Inferior parietal cortex (tissue), 1 donor: ENCODE measurements at regions not wholly inside any gene's neighbourhood (a gene's known extent, or its start where the extent isn't known, plus 50 kb on each side); places are given as distances from the start of the nearest gene placed in this dataset.
"Not testable (repeated sequence)": the region's sequence is repeated elsewhere in the genome, so short reads cannot be mapped to it uniquely, and the experiment has no call there.

ENCODE experiments used
- DNase-seq: peaks from one replicate; pipeline ENCODE4 v3.0.0-alpha.2; 2016; ENCODE audit errors: extremely low spot score

GRCh38 chr18:14987960-14988710 lies 240.2 kb downstream of the ANKRD30B start:
- DNase-seq, result not testable (repeated sequence)

DNA sequence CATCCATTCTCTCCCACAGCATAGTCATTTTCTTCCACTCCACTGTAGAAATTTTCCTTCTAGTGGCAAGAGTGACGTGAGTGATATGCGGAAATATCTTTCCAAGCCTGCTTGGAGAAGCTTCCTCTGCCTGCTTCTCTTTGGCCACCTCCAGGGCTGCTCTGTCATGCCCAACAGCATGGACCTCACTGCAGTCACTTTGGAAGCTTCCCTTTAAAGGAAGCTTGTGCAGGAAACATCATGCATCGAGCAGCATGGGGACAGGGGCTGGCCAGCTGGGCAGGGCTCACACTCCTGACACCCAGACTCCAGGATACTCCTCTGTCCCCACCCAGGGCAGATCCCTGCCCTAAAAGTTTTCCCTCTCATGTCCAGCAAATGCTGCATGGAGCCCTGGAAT lies 241.6 kb downstream of the ANKRD30B start:
- not testable (repeated sequence) for DNase-seq

- not testable (repeated sequence) for DNase-seq
Measured at GRCh38 chr18:14991934-14992445, 244.0 kb downstream of the ANKRD30B start.

DNA sequence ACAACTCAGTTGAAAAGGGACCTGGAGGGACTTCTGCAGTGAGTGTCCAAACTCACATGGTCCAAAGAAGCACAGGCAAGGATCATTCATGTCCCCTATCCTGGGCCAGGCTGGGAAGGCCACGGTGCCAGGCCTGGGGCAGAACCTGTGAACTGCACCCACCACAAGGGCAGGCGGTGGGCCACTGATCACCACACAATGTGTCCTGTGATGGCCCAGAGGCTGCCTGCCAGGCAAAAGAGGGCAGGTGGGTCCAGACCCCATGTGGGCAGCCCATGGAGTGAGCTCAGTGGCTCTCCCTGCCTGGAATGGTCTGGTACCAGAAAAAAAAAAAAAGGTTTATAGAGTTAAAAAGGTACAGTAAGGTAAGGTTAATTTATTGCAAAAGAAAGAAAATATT lies 244.8 kb downstream of the ANKRD30B start:
- not testable (repeated sequence) for DNase-seq

DNA sequence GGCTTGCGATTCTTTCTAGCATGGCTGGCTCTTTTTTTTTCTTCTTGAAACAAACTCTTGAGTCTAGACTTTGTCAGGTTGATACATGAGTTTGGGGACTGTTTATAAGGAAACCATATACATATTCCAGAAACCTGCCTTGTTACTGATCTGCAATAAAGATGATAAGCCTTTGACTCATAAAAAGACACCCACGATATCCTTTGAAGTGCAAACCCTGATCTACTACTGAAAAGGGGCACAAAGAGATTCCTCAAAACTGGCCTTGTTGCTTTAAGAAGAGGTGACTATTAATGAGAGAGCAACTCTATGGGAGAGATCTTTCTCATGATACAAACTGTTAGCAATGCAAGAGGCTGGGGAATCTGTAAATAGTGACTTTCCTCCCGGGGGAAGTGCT lies 247.1 kb downstream of the ANKRD30B start:
- not testable (repeated sequence) for DNase-seq

GRCh38 chr18:14997357-14997756 lies 249.4 kb downstream of the ANKRD30B start:
- no peak for DNase-seq

DNA sequence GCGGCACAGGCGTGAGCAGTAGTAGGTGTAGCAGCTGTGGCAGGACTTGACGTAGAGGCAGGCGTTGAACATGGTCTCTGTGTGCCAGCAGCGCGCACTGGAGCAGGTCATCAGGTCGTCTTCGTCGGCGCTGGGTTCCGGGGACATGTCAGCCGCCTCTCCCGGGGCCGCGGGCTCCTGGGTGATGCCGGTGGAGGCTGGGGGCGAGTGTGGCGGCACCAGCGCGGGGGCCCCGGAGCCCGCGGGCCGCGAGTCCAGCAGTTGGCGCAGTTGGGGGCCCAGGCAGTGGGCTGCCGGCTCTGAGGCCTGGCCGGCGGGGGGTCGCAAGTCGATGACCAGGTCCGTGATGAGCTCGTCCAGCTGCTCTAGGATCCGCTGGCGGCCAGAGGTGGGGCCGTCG lies 249.9 kb downstream of the ANKRD30B start:
- DNase-seq, result not testable (repeated sequence)

DNA sequence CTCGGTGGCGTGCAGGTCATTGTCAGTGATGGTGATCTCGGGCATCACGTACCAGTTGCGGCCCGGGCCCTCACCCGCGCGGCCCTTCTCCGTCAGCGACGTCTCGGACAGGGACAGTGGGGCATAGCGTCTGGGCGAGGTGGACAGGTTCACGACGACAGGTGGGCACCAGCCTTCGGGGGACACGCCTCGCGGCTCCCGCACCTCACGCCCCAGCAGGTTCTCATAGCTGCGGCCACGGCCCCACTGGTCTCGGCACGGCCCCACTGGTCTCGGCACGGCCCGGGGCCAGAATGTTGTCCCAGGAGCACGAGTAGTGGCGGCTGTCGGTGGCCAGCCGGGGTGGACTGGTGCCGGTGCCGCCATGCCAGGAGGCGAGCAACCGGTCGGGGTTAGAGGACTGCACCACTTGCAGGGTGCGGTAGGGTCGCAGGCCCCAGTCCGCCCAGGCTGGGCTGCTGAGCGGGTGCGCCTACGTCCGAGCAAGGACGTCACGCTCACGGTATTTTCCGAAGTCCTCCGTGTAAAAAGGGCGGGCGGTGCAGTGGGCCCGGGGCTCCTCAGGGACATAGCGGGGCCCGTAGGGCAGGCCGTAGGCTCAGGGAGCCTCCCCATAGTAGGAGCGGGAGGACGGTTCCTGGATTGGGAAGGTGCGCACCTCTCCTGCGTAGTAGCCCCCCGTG lies 250.5 kb downstream of the ANKRD30B start:
- DNase-seq, result not testable (repeated sequence)

DNA sequence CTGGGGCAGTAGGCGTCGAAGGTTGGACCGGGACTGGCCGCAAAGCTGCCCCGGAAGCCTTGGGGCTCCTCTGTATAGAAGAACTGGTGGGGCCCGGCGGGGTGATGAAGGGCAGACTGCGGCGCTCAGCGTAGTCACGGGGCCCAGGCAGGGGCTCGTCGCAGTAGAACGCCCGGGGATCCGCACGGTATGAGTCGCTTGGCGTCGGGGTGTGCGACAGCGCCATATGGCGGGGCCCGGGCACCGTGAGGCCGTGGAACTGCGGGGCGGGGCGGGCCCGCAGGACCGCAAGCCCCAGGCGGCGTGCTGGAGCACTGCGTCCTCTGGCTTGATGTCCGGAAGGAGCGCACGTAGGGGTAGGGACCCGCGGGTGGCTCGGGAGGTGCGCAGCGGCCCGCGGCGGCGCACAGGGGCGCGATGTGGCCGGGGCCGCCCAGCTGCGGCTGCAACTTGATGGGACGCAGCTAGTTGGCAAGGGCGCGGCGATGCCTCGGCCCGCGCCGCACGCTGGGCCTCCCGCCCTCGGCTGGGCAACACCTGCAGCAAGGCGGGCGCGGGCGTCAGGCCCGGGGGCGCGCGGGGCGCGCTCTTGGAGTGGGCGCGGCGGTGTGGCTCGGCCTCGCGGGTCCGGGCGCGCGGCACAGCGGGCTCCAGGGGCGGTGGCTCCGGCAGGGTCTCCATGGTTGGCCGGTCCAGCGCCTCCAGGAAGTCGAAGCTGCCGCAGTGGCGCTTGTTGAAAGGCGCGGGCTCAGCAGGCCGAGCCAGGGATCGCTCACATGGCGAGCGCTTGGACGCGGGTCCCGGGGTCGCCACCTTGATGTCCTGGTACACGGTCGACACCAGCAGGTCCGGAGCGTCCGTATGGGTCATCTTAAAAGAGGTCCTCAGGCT lies 251.4 kb downstream of the ANKRD30B start:
- no peak for DNase-seq

GRCh38 chr18:15000119-15001037 lies 252.4 kb downstream of the ANKRD30B start:
- not testable (repeated sequence) for DNase-seq

GRCh38 chr18:15001038-15001794 lies 253.2 kb downstream of the ANKRD30B start:
- DNase-seq, result not testable (repeated sequence)

DNA sequence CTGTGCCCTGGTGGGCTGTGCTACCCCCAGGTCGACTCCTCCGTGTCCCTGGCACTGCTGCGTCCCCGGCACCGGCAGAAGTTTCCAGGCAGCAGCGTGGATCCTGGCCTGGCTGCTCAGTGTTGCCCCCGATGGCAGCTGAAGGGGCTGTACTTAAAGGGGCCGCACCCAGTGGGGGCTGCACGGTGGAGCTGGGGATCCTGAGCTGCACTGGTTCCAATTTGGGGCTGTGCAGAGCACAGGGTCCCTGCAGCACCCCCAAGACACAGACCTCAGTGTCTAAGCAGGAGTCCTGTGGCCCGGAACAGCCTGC lies 253.8 kb downstream of the ANKRD30B start:
- not testable (repeated sequence) for DNase-seq

DNA sequence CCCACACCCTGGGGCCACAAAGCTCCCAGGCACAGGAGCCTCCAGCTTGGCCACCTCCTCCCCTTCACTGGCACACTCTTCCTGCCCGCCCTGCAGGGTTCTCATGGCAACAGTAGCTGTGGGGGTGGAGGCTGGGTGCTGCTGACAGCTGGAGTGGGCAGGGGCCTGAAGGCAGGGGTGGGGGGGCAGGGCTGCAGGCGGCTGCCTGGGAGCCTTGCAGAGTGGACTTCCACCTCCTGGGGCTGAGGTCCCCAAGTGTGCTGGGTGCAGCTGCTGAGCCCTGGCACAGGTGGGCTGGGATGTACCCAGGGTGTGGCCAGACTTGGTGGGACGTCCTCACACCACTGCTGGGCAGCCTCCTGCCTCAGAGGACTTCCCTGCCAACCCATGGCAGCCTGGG lies 254.8 kb downstream of the ANKRD30B start:
- DNase-seq, result not testable (repeated sequence)

DNA sequence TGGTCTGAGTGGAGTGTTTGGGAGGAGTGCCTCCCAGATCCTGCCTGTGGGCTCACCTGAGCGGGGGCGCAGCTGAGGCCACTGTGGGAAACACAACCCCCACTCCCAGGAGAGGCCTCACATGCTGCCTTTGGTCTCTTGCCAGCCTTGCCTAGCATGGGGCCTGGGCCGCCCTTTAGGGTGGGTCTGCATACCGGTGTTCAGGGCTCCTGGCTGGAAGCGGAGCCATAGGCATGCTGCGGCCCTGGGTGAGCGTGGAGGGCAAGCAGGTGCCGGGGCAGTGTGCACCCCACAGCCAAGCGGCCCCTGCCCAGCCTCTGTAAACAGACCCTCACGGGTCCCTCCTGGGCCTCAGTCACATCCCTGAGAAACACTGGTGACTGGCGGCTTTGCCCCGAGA lies 255.3 kb downstream of the ANKRD30B start:
- not testable (repeated sequence) for DNase-seq

GRCh38 chr18:15003636-15004269 lies 255.8 kb downstream of the ANKRD30B start:
- not testable (repeated sequence) for DNase-seq

- not testable (repeated sequence) for DNase-seq
Measured at GRCh38 chr18:15004270-15004973, 256.4 kb downstream of the ANKRD30B start.

- no peak for DNase-seq
Measured at GRCh38 chr18:15005313-15006130, 257.6 kb downstream of the ANKRD30B start.

GRCh38 chr18:15006616-15007015 lies 258.6 kb downstream of the ANKRD30B start:
- not testable (repeated sequence) for DNase-seq
